Transverse colon (tissue), 4 donors: ENCODE measurements at regions not wholly inside any gene's neighbourhood (a gene's known extent, or its start where the extent isn't known, plus 50 kb on each side); places are given as distances from the start of the nearest gene placed in this dataset.

ENCODE experiments used
- DNase-seq: peaks from one replicate; pipeline ENCODE4 v3.0.0-alpha.2; 2019
- H3K27ac ChIP-seq, 4 donors: fragments of 200-600 bp; sonication (generic); 2 replicates each; pipeline ENCODE4 v1.5.1; 2016 to 2018; ENCODE audit warnings: inconsistent platforms in 4 of 4
- H3K27me3 ChIP-seq: fragments of 200-600 bp; sonication (generic); 2 replicates; pipeline ENCODE4 v1.5.1; 2017; ENCODE audit warnings: inconsistent platforms
- H3K36me3 ChIP-seq, 4 donors: fragments of 200-600 bp; sonication (generic); 2 replicates each; pipeline ENCODE4 v1.5.1; 2017 to 2019; ENCODE audit warnings: inconsistent platforms in 4 of 4
- H3K4me1 ChIP-seq, 4 donors: fragments of 200-600 bp; sonication (generic); 2 replicates each; pipeline ENCODE4 v1.5.1; 2017 to 2020; ENCODE audit warnings: inconsistent platforms in 4 of 4
- H3K4me3 ChIP-seq, 4 donors: fragments of 200-600 bp; sonication (generic); 1 replicate in 1 of 4; 2 replicates in 3 of 4; pipeline versions ENCODE4 v1.5.1 to v1.6.1; 2017 to 2019; ENCODE audit warnings: inconsistent platforms in 4 of 4
- H3K9me3 ChIP-seq, 2 donors: fragments of 200-600 bp; sonication (generic); 2 replicates each; pipeline ENCODE4 v1.5.1; 2017 to 2019; ENCODE audit warnings: inconsistent platforms in 2 of 2
- CTCF ChIP-seq, 5 experiments: fragments of 200-600 bp in 3 of 5; fragments of 450-650 bp in 2 of 5; sonication (generic) in 3 of 5; IDR thresholded peaks; 1 replicate in 2 of 5; 2 replicates in 3 of 5; pipeline ENCODE4 v1.5.1; 2016 to 2017; ENCODE audit warnings: antibody characterized with exemption in 5 of 5, inconsistent platforms in 3 of 5, mild to moderate bottlenecking in 2 of 5, moderate library complexity in 1 of 5
- EP300 ChIP-seq: sonication (generic); formaldehyde crosslinking; IDR thresholded peaks from one replicate; pipeline ENCODE4 v1.6.1; 2017; ENCODE audit warnings: antibody characterized with exemption, low read depth
- POLR2A ChIP-seq: fragments of 450-650 bp; IDR thresholded peaks from one replicate; pipeline ENCODE4 v1.6.1; 2016; ENCODE audit warnings: antibody characterized with exemption, mild to moderate bottlenecking, moderate library complexity
- POLR2AphosphoS5 ChIP-seq, 3 donors: sonication (generic); formaldehyde crosslinking; IDR thresholded peaks; one replicate each; pipeline ENCODE4 v1.6.1; 2016; ENCODE audit warnings: antibody characterized with exemption in 3 of 3
- WGBS, 2 donors: methylation state at CpG; one replicate each; pipeline ENCODE4 v1.1.5; 2018; ENCODE audit warnings: low coverage in 1 of 2; 5-methylcytosine and 5-hydroxymethylcytosine counted together
- in situ Hi-C, 4 donors: fragments of 200-750 bp; cut with MboI; loops; one replicate each; pipeline versions ENCODE4 v1.15.0 to v1.15.1; 2017; ENCODE audit warnings: low sequenced_read_pairs in 3 of 4, low pct_ligation_motif_present in 1 of 4, low pct_unique_long_range_greater_than_20kb in 1 of 4
- intact Hi-C: fragments of 100-400 bp; cut with DNase I; formaldehyde crosslinking; loops from one replicate; pipeline ENCODE4 v1.15.1; 2023; ENCODE audit warnings: low total_unique reads

DNA sequence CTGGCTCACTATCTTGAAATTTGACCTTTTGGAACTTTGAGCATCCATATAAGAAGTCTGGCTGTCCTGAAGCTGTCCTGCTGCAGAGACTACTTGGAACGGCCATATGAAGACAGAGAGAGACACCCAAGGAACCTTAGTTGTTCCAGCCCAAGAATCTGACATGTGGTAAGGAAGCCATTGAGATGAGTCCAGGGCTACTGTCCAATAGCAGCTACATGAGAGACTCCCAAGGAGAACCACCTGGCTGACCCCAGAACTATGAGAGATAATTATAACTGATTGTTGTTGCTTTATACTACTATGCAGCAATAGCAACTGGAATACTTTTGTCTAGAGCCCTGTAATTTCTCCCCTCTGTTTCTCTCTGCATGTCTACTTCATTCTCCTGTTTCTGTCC, 234.3 kb upstream of the TANK start:
- Histone ChIP-seq H3K4me1 (peaks cover 0 to 6% (median 0%) of the 10 kb centered on the region in 4 donors), H3K27me3 (no peaks in the 10 kb centered on the region), H3K9me3 (no peaks in the 10 kb centered on the region), H3K4me3 (no peak overlapping the region), H3K27ac (no peak overlapping the region), H3K36me3 (no peaks in the 10 kb centered on the region)
- in situ Hi-C loops, result no loop called here
- intact Hi-C loops, result no loop called here
- DNase-seq, result no peak
- TF ChIP-seq POLR2A, result no peak
- TF ChIP-seq CTCF (IDR thresholded peaks at IDR 0.05), result no peak
- no peak for TF ChIP-seq POLR2AphosphoS5 (IDR thresholded peaks at IDR 0.05)
- TF ChIP-seq EP300, result no peak
- WGBS, 2 donors, result 70% methylated on average over 1 of the region's 1 CpG; no CpG with 5 or more reads in 1 of the 2 donors

- Histone ChIP-seq H3K27me3 (no peaks in the 10 kb centered on the region), H3K9me3 (no peaks in the 10 kb centered on the region), H3K36me3 (no peaks in the 10 kb centered on the region), H3K4me1 (no peaks in the 10 kb centered on the region), H3K4me3 (no peak overlapping the region), H3K27ac (no peak overlapping the region)
- intact Hi-C loops (no loop called here), in situ Hi-C loops (no loop called here)
- WGBS, 2 donors, result 39% methylated on average over 2 of the region's 2 CpGs; no CpG with 5 or more reads in 1 of the 2 donors
- no peak for DNase-seq
- TF ChIP-seq CTCF (IDR thresholded peaks at IDR 0.05) (no peak), EP300 (no peak), POLR2A (no peak), POLR2AphosphoS5 (IDR thresholded peaks at IDR 0.05) (no peak)
Observed at GRCh38 chr2:160927324-160927723, 232.9 kb upstream of the TANK start.

GRCh38 chr2:160928854-160929301, 231.3 kb upstream of the TANK start:
- Histone ChIP-seq H3K9me3 (no peaks in the 10 kb centered on the region), H3K4me1 (no peaks in the 10 kb centered on the region), H3K27me3 (no peaks in the 10 kb centered on the region), H3K4me3 (no peak overlapping the region), H3K27ac (no peak overlapping the region), H3K36me3 (no peaks in the 10 kb centered on the region)
- DNase-seq, result no peak
- in situ Hi-C loops, result no loop called here
- TF ChIP-seq CTCF (IDR thresholded peaks at IDR 0.05), result no peak
- no peak for TF ChIP-seq POLR2AphosphoS5 (IDR thresholded peaks at IDR 0.05)
- no peak for TF ChIP-seq EP300
- TF ChIP-seq POLR2A, result no peak
- intact Hi-C loops, result loop anchor here (1.0 kb wide), 1 partner anchor 18 kb away; no protein-coding TSS in a partner anchor
- WGBS, 2 donors, result 38 to 55% methylated on average over 2 of the region's 2 CpGs

DNA sequence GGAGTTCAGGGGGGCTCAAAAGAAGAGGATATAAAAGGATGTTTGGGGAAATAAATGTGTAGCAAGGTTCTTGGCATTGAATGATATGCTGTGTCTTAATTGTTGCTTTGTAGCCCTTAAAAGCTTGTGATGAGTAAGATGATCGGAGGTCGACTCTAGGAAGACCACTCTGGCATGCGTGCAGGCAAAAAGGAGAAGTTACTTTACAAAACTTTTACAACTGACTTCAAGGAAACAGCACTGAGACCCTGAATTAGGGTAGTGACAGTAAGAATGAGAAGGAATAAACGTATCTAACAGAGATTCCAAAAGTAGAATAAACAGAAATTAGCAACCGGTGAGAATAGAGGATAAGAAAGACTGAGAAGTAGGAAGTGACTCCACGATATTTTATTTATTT, 228.7 kb upstream of the TANK start:
- intact Hi-C loops (no loop called here), in situ Hi-C loops (no loop called here)
- no peak for DNase-seq
- Histone ChIP-seq H3K27ac (no peak overlapping the region), H3K9me3 (no peaks in the 10 kb centered on the region), H3K4me3 (no peak overlapping the region), H3K27me3 (no peaks in the 10 kb centered on the region), H3K4me1 (no peaks in the 10 kb centered on the region), H3K36me3 (no peaks in the 10 kb centered on the region)
- 66 to 76% methylated on average over 6 of the region's 6 CpGs for WGBS, 2 donors
- TF ChIP-seq CTCF (IDR thresholded peaks at IDR 0.05), result no peak
- no peak for TF ChIP-seq POLR2AphosphoS5 (IDR thresholded peaks at IDR 0.05)
- no peak for TF ChIP-seq EP300
- no peak for TF ChIP-seq POLR2A
